Fibroblast of the aortic adventitia (primary cell): ENCODE measurements at regions not wholly inside any gene's neighbourhood (a gene's known extent, or its start where the extent isn't known, plus 50 kb on each side); places are given as distances from the start of the nearest gene placed in this dataset.
"Not testable (repeated sequence)": the region's sequence is repeated elsewhere in the genome, so short reads cannot be mapped to it uniquely, and the experiment has no call there.

Experiments
- DNase-seq: peaks from one replicate; pipeline ENCODE4 v3.0.0-alpha.2; 2010; ENCODE audit warnings: low read depth
- H3K4me3 ChIP-seq: 2 replicates; pipeline ENCODE4 v1.5.1; 2011; ENCODE audit warnings: low read depth, mild to moderate bottlenecking, control low read depth, low read length, moderate library complexity
- TF ChIP-seq, protein P1 (sequence below): IDR thresholded peaks from 2 replicates; pipeline ENCODE4 v1.5.1; 2011; ENCODE audit warnings: mild to moderate bottlenecking, low read length, control low read depth, inconsistent platforms; ENCODE audit not compliant: insufficient read depth

DNA sequence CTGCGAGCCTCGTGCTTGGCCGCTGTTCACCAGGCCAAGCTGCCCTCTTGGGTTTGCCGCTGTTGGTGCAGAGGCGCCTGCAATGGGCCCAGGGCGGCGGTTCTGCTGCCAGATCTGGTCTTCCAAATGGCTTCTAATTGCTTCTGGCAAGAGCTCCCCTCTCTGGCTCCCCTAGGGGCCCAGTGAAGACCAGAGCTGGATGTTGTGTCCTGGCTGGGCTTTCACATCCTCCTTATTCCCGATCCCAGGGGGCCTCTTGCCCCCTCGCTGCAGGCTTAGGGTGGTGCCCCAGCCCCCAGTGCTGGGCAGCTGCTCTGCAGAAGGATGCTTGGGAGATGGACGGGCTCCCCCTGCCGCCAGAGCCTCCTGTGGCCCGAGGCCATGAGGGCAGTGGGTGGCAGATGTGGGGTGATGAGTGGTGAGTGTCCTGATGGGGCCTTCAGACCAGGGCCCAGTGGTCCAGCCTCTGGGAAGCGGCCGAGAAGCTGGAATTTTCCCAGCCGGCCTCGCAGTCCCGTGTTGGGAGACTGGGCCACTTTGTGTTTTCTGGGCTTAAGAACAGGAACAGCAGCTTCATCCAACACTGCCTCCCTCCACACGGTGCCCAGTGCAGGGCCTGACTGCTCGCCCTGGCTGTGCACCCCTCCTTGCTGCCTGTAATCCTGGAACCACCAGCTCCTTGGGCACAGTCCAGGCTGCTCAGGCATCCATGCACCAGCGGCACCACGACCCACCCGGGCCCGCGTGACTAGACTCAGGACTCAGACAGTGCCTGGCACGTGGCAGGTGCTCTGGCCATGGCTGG, 194.8 kb downstream of the LAT start:
- TF ChIP-seq, protein P1, sequence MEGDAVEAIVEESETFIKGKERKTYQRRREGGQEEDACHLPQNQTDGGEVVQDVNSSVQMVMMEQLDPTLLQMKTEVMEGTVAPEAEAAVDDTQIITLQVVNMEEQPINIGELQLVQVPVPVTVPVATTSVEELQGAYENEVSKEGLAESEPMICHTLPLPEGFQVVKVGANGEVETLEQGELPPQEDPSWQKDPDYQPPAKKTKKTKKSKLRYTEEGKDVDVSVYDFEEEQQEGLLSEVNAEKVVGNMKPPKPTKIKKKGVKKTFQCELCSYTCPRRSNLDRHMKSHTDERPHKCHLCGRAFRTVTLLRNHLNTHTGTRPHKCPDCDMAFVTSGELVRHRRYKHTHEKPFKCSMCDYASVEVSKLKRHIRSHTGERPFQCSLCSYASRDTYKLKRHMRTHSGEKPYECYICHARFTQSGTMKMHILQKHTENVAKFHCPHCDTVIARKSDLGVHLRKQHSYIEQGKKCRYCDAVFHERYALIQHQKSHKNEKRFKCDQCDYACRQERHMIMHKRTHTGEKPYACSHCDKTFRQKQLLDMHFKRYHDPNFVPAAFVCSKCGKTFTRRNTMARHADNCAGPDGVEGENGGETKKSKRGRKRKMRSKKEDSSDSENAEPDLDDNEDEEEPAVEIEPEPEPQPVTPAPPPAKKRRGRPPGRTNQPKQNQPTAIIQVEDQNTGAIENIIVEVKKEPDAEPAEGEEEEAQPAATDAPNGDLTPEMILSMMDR = peak; percentile 50
- peak; percentile 72 for DNase-seq
- H3K4me3 ChIP-seq = not testable (repeated sequence)

DNA sequence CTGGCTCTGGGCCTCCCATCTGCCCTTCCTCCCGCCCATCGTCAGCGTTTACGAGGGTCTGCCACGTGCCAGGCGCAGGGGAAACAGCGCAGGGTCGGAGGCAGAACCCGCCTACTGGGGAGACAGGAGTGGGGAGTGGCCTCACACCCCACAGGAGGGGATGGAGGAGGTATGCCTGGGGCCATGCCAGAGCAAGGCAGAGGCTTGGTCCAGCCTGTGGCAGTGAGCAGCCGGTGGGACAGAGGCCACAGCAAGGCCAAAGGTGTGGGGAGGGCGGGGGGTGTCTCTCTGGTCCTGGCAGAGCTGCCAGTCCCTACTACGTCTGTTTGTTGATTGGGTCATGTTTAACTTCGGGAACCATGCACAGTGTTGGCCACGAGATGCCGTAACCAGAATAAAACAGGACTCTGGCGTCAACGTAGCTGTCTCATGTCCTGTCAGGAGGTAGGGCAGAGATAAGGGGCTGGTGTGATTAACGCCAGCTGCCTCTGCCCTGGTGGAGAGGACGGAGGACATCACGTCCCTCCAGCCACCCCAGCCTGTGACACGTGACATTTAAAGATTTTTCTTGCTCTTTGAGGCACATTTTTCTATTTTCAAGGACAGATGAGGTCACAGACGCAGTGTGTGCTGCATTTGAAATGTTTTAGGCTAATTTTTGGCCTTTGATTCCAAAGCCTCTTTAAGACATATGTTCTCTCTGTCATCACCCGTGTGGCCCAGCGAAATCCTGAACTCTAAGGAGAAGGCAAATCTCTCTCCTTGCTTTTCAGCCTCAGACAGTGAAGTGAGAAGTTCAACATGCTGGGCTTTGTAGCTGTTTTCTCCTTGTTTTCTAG, 193.3 kb downstream of the LAT start:
- TF ChIP-seq, protein P1 = peak; percentile 2
- peak; percentile 92 for DNase-seq
- H3K4me3 ChIP-seq = not testable (repeated sequence)

DNA sequence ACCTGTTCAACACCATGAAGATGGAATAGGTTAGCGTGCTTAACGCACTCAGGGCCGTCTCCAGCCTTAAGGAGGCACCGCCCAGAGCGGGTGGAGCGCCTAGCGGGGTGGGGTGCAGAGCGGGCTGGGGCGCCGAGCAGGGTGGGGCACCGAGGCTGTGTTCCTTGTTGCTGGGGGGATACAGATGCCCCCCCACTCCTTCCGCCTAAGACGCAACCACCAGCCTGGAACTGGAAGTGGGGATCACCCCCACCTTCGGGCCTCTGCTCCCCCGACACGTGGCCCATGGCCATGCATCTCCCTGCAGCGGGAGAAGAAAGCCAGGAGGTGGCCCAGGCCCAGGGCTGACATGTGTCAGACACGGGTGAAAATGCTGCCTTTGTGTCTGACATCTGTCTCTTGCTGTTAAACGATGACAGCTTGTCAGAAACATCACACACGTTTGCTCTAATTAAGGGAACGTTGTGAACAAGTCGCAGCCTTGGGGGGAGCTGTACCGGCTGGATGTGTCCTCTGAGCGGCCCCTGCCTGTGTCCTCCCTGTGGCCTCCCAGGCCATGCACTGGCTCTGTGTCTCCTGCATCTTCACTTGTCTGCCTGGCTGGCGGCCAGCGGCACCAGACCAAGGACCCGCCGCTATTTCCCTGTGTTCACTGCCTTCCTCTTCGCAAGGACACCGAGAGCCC, 192.5 kb downstream of the LAT start:
- not testable (repeated sequence) for DNase-seq, H3K4me3 ChIP-seq

DNA sequence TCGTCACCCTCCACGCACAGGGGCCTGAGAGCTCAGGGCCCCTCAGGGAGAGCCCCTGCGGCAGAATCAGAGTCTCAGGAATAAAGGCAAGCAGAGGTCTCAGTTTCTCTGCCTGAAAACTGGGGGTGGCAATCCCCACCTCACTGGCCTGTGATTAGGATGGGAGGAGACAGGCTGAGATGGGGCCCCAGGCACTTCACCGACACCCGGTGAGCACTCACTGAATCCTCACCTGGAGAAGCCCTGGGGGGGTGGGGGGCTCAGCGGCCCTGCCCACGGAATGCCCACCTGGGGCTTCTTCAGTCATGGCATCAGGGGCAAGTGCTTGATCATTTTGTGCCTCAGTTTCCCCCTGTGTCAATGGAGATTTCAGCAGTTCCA, 192.0 kb downstream of the LAT start:
- DNase-seq = not testable (repeated sequence)

DNA sequence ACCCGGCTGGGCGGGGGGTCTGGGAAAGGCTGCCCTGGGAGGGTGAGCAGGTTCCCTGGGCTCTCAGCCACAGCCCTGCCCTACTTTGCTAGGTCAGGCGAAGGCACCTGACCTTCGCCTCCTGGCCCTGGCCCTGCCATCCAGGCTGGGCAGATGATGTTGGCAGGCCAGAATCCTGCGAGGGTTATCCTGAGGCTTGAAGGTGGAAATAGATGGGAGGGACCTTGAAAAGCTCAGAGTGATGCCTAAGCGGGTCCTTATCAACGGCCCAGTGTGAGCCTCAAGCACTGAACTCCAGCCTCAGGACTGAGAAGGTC, 191.3 kb downstream of the LAT start:
- DNase-seq, H3K4me3 ChIP-seq: not testable (repeated sequence)

More for the DNA sequence above, 192.0 kb downstream of the LAT start:
- H3K4me3 ChIP-seq = not testable (repeated sequence)

DNA sequence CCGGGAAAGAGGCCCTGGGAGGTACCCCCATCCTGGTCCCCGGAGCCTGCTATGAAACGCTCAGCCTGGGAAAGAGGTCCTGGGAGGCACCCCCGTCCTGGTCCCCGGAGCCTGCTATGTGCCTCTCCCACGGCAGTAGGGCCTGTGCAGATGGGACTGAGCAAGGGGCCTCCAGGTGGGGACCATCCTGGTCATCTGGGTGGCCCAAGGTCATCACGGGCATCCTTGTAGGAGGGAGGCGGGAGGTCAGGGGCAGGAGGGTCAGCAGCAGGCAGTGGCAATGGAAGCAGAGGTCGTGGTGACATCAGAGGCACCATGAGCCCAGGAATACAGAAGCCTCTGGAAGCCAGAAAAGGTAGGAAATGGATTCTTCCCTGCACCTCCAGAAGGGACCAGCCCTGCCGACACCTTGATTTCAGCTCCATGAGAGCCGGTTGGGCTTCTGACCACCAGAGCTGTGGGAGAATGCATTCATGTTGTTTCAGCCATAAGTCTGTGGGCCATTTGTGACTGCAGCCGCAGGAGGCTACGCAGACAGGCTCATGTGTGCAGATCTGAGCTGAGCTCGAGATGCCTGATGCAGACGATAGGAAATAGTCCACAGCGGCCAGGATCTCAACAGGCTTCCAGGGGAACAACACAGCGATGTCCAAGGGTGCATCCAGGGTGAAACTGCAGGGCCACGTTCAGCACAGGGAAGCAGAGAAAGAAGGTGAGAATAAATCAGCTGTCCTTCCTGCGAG, 190.7 kb downstream of the LAT start:
- H3K4me3 ChIP-seq, DNase-seq: not testable (repeated sequence)

DNA sequence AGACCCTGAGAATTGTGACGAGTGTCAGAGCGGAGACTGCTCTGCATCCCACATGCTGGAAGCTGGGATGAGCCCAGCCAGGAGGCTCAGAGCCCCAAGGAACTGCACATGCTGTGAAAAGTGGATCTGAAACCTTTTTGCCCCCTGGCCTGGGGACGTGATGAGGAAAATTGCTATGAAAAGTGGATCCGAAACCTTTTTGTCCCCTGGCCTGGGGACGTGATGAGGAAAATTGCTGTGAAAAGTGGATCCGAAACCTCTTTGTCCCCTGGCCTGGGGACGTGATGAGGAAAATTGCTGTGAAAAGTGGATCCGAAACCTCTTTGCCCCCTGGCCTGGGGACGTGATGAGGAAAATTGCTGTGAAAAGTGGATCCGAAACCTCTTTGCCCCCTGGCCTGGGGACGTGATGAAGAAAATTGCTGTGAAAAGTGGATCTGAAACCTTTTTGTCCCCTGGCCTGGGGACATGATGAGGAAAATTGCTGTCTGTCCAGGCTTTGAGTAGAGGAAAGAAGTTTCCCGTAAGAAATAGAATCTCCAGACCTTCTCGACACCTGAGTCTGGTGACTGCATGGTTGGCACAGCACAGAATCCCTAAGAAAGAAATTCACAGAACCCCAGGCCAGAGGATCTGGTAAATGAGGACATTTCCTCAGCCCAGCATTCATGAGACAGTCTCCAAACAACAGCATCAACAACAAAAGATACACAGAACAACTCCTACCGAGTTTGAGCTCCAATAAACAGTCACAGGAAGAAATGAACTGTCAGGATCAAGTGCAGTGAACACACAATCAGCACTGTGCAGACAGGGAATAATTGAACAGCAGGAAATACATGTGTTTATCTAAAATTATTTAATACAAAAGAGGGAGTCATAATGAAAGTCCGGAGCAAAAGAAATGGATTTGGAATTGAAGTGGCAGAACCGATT, 188.8 kb downstream of the LAT start:
- not testable (repeated sequence) for DNase-seq, H3K4me3 ChIP-seq

DNA sequence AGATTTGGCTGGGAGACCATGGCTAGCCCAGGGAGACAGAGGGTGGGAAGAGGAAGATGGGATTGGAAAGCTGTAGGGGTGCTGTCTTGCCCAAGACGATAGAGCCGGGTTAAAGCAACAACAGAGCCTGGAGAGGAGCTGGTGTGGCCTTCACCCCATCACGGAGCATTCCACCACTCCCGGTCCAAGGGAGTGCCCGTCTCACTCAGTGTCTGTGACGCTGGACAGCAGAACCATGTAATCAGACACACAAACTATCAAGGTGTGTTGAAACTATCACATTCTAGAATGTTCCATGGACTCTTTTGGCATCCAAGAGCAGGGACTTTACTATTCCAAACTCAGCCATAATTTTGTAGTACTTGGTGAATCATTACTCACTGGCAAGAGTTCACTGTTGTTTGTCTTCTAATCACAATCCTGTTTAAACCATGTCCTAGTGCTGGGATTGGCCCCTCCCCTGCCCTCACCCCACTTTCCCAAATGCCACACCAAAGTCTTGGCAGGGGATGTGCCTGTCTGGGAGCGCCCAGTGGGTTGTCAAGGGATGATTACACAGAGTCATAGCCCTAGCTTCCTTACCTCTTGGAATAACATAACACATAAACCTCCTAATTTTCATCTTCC, 187.4 kb downstream of the LAT start:
- H3K4me3 ChIP-seq = not testable (repeated sequence)
- DNase-seq = peak; percentile 14

DNA sequence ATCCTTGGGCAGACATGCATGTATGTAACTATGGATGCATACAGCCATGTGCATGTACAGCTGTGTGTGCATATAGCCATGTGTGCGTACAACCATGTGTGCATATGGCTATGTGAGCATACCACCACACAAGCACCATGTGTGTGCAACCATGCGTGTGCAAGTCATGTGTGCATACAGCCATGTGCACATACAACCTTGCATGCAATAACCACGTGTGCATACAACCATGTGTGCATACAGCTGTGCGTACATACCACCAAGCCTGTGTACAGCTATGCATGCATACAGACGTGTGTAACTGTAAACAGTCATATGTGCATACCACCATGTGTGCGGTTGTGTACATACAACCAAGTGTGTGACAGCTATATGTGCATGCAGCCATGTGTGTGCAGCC, 186.4 kb downstream of the LAT start:
- DNase-seq, H3K4me3 ChIP-seq: not testable (repeated sequence)

DNA sequence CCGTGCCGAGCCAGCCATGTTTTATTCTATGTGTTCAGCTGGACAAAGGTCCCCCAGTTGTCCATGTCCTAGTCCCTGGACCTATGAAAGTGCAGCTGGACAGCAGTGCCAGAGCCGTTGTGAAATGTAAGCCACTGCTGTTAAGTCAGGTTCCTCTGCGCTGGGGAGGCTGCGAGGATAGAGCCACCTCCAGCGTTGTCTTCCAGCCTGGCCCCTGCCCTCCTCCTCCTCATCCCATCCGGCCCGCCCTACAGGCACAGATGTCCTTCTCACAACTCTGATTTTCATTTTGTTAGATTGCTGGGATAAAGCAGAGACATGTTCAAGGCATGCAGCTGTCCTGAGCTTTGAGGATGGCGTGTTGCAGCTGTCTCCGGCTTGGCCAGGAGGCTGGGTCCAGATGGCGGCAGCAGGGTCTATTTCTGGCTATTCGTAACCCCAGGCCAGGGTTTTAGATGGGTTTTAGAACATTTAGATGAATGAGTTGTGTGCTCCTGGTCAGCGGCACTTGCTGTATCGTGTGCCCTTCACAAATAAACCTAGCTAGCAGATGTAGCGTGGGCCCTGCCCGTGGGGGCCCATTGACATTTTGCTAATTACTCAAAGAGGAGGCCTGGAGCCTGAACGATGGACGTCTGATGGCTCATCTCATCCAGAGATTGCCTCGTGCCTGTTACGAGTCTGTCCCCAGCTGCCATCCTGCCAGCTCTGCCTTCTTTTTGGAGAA, 185.7 kb downstream of the LAT start:
- H3K4me3 ChIP-seq, DNase-seq: not testable (repeated sequence)

DNA sequence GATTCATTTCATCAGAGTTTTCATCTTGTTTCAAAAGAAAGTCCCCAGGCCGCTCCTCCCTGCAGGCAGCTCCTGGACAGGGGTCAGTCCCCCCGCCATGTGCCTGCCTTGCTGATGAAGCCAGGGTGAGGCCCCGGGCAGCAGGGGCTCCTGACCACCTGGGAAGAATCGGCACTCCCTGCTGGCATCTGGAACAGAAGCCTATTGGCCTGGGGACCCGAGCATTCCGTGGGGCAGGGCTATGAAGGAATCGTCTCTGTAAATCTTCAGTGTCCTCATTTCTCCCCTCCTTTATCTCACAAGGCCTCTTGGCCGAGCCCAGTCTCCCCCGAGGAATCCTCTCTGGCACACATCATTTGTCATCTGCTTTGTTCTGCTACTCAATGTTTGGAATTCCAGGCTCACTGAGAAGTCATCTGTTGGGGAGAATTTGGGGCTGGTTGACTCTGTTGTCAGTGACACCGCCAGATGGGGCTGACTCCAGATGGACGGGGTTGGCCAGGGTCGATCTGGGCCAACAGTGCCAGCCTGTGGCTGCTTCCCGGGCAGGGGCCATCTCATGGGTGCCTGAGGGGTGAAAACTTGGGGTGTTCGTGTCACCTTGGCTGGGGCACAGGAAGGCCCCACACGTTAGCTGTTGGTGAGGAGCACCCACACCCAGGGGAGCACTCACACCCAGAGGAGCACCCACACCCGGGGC, 184.6 kb downstream of the LAT start:
- DNase-seq = peak; percentile 17
- H3K4me3 ChIP-seq = not testable (repeated sequence)

DNA sequence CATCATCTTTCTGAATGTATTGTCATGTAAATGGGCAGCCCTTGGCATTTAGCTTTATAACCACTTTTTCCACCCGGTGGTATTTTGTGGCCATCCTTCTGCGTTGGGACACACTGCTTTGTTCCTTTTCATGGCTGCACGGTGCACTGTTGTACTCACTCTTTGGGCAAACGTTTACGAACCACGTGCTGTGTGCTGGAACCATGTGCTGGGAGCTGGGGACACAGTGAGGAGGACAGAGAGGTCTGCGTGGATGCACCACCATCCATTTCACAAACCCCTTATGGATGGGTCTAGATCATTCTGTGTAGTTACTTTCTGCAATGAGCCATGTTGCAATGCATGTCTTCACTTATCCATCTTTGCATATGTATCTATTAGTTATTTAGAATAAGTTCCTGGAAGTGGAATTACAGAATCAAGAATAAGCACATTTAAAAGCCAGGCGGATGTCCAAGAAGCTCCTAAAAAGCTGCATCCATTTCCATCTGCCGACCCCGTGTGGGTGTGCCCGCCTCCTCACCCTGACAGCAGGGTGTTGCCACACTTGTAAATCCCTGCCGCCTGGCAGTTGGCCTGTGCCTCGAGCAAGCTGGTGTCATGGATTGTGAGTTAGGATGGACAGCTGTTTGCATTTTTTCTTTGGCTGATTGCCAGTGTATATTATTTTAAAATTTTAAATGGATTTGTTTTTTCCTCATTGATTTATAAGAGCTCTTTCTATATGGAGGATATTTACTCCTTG, 183.8 kb downstream of the LAT start:
- not testable (repeated sequence) for H3K4me3 ChIP-seq, DNase-seq
